ENCODE measurements at regions not wholly inside any gene's neighbourhood (a gene's known extent, or its start where the extent isn't known, plus 50 kb on each side); places are given as distances from the start of the nearest gene placed in this dataset.

- Histone ChIP-seq H2AFZ (ENCODE audit: low read length) (no peak overlapping the region), H3K27ac (ENCODE audit: insufficient read depth, low read length) (peak overlapping the region; percentile 52), H3K4me2 (ENCODE audit: extremely low read depth, insufficient read depth, low read length) (no peak overlapping the region), H3K4me1 (ENCODE audit: control insufficient read depth, extremely low read depth, insufficient read depth, low read length) (peaks cover 8% of the 10 kb centered on the region), H4K20me1 (ENCODE audit: control insufficient read depth, extremely low read depth, insufficient read depth, low read length) (no peaks in the 10 kb centered on the region), H3K36me3 (ENCODE audit: control insufficient read depth, insufficient read depth, low read length) (no peaks in the 10 kb centered on the region), H3K4me3 (replicated peaks in 1 of 4; ENCODE audit: control extremely low read depth in 1 of 4, insufficient read depth in 1 of 4, low read depth in 3 of 4, low read length in 4 of 4) (no peak overlapping the region), H3K79me2 (ENCODE audit: control insufficient read depth, insufficient read depth, low read length) (no peaks in the 10 kb centered on the region), H3K9me3 (ENCODE audit: control insufficient read depth, insufficient read depth, low read depth, low read length) (no peaks in the 10 kb centered on the region), H3K9ac (ENCODE audit: insufficient read depth, low read length) (no peak overlapping the region), H3K27me3 (ENCODE audit: control insufficient read depth, insufficient read depth, low read length) (no peaks in the 10 kb centered on the region)
- DNase-seq (ENCODE audit: low read depth in 2 of 2), result peak; percentile 91 to 97
- no peak for TF ChIP-seq CTCF (conservative IDR thresholded peaks at IDR 0.05 in 1 of 2, IDR thresholded peaks at IDR 0.05 in 1 of 2; ENCODE audit: low read depth in 1 of 2, low read length in 2 of 2)
- no peak for TF ChIP-seq EZH2 (IDR thresholded peaks at IDR 0.05; ENCODE audit: low read length, missing control alignments)
Measured at GRCh38 chr20:4512891-4513550, 173.2 kb upstream of the PRNP start.

DNA sequence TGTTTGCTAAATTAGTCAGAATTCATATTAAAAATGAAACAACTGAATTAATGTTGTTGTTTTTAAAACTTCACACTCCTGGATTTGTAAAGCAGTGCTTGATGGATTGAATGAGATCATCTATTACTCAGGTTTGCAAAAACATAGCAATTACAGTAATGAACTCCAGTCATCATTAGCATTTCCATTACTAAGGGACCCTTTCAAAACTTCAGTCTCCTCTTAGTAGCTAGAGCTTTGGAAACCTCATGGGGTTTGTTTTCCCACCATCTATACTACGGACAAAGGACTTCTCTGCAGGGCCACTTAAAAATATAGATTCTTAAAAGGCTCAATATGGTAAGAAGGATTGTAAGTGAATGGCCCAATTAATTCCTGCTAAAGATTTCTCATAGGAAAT, 174.5 kb upstream of the PRNP start:
- no peak overlapping the region for H3K9ac ChIP-seq (ENCODE audit: insufficient read depth, low read length)
- no peak overlapping the region for H2AFZ ChIP-seq (ENCODE audit: low read length)
- H3K4me3 ChIP-seq (replicated peaks in 1 of 4; ENCODE audit: control extremely low read depth in 1 of 4, insufficient read depth in 1 of 4, low read depth in 3 of 4, low read length in 4 of 4), result no peak overlapping the region
- no peak overlapping the region for H3K27ac ChIP-seq (ENCODE audit: insufficient read depth, low read length)
- H3K4me1 ChIP-seq (ENCODE audit: control insufficient read depth, extremely low read depth, insufficient read depth, low read length), result peaks cover 13% of the 10 kb centered on the region
- no peaks in the 10 kb centered on the region for H4K20me1 ChIP-seq (ENCODE audit: control insufficient read depth, extremely low read depth, insufficient read depth, low read length)
- no peaks in the 10 kb centered on the region for H3K36me3 ChIP-seq (ENCODE audit: control insufficient read depth, insufficient read depth, low read length)
- DNase-seq (ENCODE audit: low read depth in 2 of 2), result no peak
- H3K4me2 ChIP-seq (ENCODE audit: extremely low read depth, insufficient read depth, low read length), result no peak overlapping the region
- no peak for TF ChIP-seq EZH2 (IDR thresholded peaks at IDR 0.05; ENCODE audit: low read length, missing control alignments)
- TF ChIP-seq CTCF (conservative IDR thresholded peaks at IDR 0.05 in 1 of 2, IDR thresholded peaks at IDR 0.05 in 1 of 2; ENCODE audit: low read depth in 1 of 2, low read length in 2 of 2), result no peak
- H3K79me2 ChIP-seq (ENCODE audit: control insufficient read depth, insufficient read depth, low read length), result no peaks in the 10 kb centered on the region
- H3K9me3 ChIP-seq (ENCODE audit: control insufficient read depth, insufficient read depth, low read depth, low read length), result no peaks in the 10 kb centered on the region
- no peaks in the 10 kb centered on the region for H3K27me3 ChIP-seq (ENCODE audit: control insufficient read depth, insufficient read depth, low read length)

DNA sequence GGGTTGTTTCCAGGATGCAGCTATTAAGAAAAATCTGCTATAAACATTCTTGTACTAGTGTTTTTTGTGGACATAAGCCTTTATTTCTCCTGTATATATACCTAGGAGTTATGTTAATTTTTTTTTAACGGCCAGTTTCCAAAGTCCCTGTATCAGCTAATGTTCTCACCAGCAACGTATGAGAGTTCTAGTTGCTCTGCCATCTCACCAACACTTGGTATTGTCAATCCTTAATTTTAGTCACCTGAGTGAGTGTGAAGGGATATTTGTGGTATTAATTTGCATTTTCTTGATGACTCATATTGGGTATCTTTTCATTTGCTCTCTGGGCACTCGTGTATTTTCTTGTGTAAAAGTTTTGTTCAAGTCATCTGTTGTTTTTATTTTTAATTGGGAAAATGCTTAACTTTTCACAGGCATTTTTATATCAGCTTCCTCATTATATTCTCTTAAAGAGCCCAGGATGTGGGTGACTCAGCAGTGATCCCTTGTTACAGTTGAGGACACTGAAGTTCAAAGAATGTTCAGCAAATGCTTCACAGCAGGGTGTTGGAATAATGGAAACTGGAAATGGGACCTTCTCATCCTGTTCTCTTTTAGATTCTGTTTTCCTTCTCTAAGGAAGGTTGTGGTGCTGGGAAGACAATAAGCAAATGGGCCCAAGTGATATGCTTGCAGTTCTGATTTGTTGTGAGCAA, 176.3 kb upstream of the PRNP start:
- Histone ChIP-seq H3K27me3 (ENCODE audit: control insufficient read depth, insufficient read depth, low read length) (no peaks in the 10 kb centered on the region), H4K20me1 (ENCODE audit: control insufficient read depth, extremely low read depth, insufficient read depth, low read length) (no peaks in the 10 kb centered on the region), H3K9ac (ENCODE audit: insufficient read depth, low read length) (no peak overlapping the region), H3K9me3 (ENCODE audit: control insufficient read depth, insufficient read depth, low read depth, low read length) (no peaks in the 10 kb centered on the region), H3K4me3 (replicated peaks in 1 of 4; ENCODE audit: control extremely low read depth in 1 of 4, insufficient read depth in 1 of 4, low read depth in 3 of 4, low read length in 4 of 4) (no peak overlapping the region), H3K36me3 (ENCODE audit: control insufficient read depth, insufficient read depth, low read length) (no peaks in the 10 kb centered on the region), H2AFZ (ENCODE audit: low read length) (no peak overlapping the region), H3K4me2 (ENCODE audit: extremely low read depth, insufficient read depth, low read length) (no peak overlapping the region), H3K79me2 (ENCODE audit: control insufficient read depth, insufficient read depth, low read length) (no peaks in the 10 kb centered on the region), H3K4me1 (ENCODE audit: control insufficient read depth, extremely low read depth, insufficient read depth, low read length) (peaks cover 13% of the 10 kb centered on the region), H3K27ac (ENCODE audit: insufficient read depth, low read length) (no peak overlapping the region)
- TF ChIP-seq EZH2 (IDR thresholded peaks at IDR 0.05; ENCODE audit: low read length, missing control alignments) (no peak), CTCF (conservative IDR thresholded peaks at IDR 0.05 in 1 of 2, IDR thresholded peaks at IDR 0.05 in 1 of 2; ENCODE audit: low read depth in 1 of 2, low read length in 2 of 2) (no peak)
- DNase-seq (ENCODE audit: low read depth in 2 of 2), result peak in 1 of 2 donors; percentile 52

Measured in fibroblast of lung (primary cell).